Kidney epithelial cell (primary cell): ENCODE measurements at regions not wholly inside any gene's neighbourhood (a gene's known extent, or its start where the extent isn't known, plus 50 kb on each side); places are given as distances from the start of the nearest gene placed in this dataset.

Experiments used
- DNase-seq: peaks from one replicate; pipeline ENCODE4 v3.0.0-alpha.2; 2010; ENCODE audit warnings: low read depth
- H3K27me3 ChIP-seq: 2 replicates; pipeline ENCODE4 v1.6.0; 2011; ENCODE audit warnings: low read length; ENCODE audit not compliant: control insufficient read depth, insufficient read depth
- H3K36me3 ChIP-seq: 2 replicates; pipeline ENCODE4 v1.5.1; 2011; ENCODE audit warnings: low read length; ENCODE audit not compliant: control insufficient read depth, insufficient read depth
- H3K4me3 ChIP-seq: 2 replicates; pipeline ENCODE4 v1.5.1; 2011; ENCODE audit warnings: low read depth, mild to moderate bottlenecking, control low read depth, low read length
- TF ChIP-seq, protein P1 (sequence below): IDR thresholded peaks from 2 replicates; pipeline ENCODE4 v1.5.1; 2011; ENCODE audit warnings: mild to moderate bottlenecking, moderate library complexity, low read length, control low read depth, inconsistent platforms; ENCODE audit not compliant: insufficient read depth, poor library complexity, severe bottlenecking

DNA sequence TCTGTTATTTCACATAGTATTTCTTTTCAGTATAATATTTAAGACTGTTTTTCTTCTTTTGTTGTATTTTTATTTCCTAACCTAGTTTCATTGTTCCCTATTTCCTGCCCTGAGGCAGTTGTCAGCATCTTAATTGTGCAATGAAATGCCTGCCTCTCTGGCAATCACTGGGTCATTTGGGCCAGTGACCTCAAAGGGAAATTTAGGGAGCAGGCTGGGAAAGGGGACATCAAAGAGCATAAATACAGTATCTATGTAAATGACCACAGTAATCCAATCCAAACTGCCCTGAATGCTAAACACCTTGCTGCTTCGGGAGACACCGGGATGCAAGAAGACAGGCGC, 147.8 kb downstream of the TLR5 start:
- H3K4me3 ChIP-seq, result no peak overlapping the region
- TF ChIP-seq, protein P1, sequence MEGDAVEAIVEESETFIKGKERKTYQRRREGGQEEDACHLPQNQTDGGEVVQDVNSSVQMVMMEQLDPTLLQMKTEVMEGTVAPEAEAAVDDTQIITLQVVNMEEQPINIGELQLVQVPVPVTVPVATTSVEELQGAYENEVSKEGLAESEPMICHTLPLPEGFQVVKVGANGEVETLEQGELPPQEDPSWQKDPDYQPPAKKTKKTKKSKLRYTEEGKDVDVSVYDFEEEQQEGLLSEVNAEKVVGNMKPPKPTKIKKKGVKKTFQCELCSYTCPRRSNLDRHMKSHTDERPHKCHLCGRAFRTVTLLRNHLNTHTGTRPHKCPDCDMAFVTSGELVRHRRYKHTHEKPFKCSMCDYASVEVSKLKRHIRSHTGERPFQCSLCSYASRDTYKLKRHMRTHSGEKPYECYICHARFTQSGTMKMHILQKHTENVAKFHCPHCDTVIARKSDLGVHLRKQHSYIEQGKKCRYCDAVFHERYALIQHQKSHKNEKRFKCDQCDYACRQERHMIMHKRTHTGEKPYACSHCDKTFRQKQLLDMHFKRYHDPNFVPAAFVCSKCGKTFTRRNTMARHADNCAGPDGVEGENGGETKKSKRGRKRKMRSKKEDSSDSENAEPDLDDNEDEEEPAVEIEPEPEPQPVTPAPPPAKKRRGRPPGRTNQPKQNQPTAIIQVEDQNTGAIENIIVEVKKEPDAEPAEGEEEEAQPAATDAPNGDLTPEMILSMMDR, result no peak
- H3K27me3 ChIP-seq, result no peaks in the 10 kb centered on the region
- no peak for DNase-seq
- no peaks in the 10 kb centered on the region for H3K36me3 ChIP-seq

- H3K36me3 ChIP-seq, result no peaks in the 10 kb centered on the region
- DNase-seq, result no peak
- H3K27me3 ChIP-seq, result no peaks in the 10 kb centered on the region
- no peak overlapping the region for H3K4me3 ChIP-seq
- TF ChIP-seq, protein P1, result no peak
Measured at GRCh38 chr1:222995620-222996309, 147.3 kb downstream of the TLR5 start.

DNA sequence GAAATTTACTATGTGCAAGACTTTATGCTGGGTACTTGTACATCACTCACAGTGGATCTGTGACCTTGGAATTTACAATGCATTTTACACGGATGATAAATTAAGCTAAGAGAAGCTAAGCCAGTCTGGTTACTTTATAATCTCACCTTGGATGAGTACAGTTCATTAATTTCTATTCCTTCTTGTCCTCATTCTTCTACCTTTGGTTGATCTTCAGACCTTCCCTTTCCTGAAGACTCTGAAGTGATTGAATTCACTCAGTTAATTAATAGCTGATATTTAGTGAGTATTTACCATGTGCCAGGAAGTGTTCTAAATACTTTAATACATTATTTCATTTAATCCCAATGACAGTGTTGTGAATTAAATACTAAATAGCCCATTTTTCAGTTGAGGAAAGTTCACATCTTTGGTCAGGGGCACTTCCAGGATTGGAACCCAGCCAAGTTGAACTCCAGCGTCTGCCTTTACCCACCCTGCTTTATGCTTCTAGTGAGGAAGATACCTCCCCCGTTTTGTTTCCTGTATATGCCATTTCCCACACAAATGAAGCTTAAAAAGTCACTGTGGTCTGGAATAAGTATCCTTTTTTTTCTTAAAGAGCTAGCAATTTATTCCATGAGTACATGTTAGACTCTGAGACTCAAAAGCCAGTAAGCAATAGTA, 146.6 kb downstream of the TLR5 start:
- TF ChIP-seq, protein P1, result no peak
- DNase-seq, result no peak

GRCh38 chr1:223000632-223001031, 142.4 kb downstream of the TLR5 start:
- TF ChIP-seq, protein P1, result no peak
- H3K27me3 ChIP-seq, result no peaks in the 10 kb centered on the region
- no peaks in the 10 kb centered on the region for H3K36me3 ChIP-seq
- no peak overlapping the region for H3K4me3 ChIP-seq
- DNase-seq, result no peak

More for the DNA sequence above, 146.6 kb downstream of the TLR5 start:
- Histone ChIP-seq H3K36me3 (no peaks in the 10 kb centered on the region), H3K4me3 (no peak overlapping the region), H3K27me3 (no peaks in the 10 kb centered on the region)

GRCh38 chr1:223001653-223002634, 141.1 kb downstream of the TLR5 start:
- no peak for DNase-seq
- Histone ChIP-seq H3K27me3 (no peaks in the 10 kb centered on the region), H3K4me3 (no peak overlapping the region), H3K36me3 (no peaks in the 10 kb centered on the region)
- TF ChIP-seq, protein P1, result peak; percentile 26
